ENCODE measurements at regions not wholly inside any gene's neighbourhood (a gene's known extent, or its start where the extent isn't known, plus 50 kb on each side); places are given as distances from the start of the nearest gene placed in this dataset.

- no peak for TF ChIP-seq EZH2phosphoT487 (IDR thresholded peaks at IDR 0.05; ENCODE audit: borderline replicate concordance, low read depth, low read length)
- TF ChIP-seq, protein P1, sequence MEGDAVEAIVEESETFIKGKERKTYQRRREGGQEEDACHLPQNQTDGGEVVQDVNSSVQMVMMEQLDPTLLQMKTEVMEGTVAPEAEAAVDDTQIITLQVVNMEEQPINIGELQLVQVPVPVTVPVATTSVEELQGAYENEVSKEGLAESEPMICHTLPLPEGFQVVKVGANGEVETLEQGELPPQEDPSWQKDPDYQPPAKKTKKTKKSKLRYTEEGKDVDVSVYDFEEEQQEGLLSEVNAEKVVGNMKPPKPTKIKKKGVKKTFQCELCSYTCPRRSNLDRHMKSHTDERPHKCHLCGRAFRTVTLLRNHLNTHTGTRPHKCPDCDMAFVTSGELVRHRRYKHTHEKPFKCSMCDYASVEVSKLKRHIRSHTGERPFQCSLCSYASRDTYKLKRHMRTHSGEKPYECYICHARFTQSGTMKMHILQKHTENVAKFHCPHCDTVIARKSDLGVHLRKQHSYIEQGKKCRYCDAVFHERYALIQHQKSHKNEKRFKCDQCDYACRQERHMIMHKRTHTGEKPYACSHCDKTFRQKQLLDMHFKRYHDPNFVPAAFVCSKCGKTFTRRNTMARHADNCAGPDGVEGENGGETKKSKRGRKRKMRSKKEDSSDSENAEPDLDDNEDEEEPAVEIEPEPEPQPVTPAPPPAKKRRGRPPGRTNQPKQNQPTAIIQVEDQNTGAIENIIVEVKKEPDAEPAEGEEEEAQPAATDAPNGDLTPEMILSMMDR (conservative IDR thresholded peaks at IDR 0.05; ENCODE audit: low read length), result no peak
Measured at GRCh38 chr6:119887666-119888065, 538.1 kb upstream of the MAN1A1 start.
